SK-N-MC (cell line): ENCODE measurements at regions not wholly inside any gene's neighbourhood (a gene's known extent, or its start where the extent isn't known, plus 50 kb on each side); places are given as distances from the start of the nearest gene placed in this dataset.

Experiments used
- EZH2 ChIP-seq: fragments of 200-600 bp; sonication (generic); IDR thresholded peaks from one replicate; pipeline ENCODE4 v1.6.1; 2017; ENCODE audit warnings: antibody characterized with exemption
- POLR2AphosphoS5 ChIP-seq: IDR thresholded peaks from 2 replicates; pipeline ENCODE4 v1.6.1; 2012; ENCODE audit warnings: mild to moderate bottlenecking, low read depth, low read length, borderline replicate concordance

DNA sequence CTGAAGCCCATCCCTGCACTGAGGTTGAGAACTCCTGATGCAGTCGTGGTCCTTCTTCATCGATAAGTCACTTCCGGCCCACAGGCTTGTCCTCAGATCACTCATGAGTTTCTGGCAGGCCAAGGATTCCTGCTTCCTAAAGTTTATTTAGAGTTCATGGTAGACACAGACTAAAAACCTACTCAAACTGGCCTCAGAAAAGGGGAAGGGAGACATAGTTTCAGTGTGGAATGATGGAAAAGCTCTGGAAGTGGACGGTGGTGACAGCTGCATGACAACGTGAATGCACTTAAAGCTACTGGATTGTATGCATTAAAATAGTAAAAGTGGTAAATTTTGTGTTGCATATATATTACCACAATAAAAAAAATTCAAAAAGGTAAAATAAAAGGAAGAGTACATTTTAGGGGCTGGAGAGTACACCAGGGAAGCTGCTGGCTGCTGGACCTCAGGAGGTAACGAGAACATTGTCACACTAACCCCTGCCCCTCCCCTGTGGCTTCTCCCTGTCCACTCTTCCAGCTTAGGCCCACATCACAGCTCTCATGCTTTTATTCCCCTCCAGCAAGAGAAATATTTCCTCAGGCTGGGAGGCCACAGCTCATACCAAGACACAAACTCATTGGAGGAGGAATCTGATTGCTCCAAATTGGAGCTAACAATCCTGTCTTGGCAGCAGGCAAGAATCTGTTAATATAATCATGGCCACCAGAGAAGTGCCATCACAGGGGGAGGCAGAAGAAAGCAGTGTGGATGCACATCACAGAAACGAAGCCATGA lies 741.0 kb downstream of the UQCRFS1 start:
- TF ChIP-seq EZH2 (no peak), POLR2AphosphoS5 (no peak)
